DMS 273 (cell line): ENCODE measurements at regions not wholly inside any gene's neighbourhood (a gene's known extent, or its start where the extent isn't known, plus 50 kb on each side); places are given as distances from the start of the nearest gene placed in this dataset.
"Not testable (repeated sequence)": the region's sequence is repeated elsewhere in the genome, so short reads cannot be mapped to it uniquely, and the experiment has no call there.

ENCODE experiments used
- DNase-seq: peaks from one replicate; lab custom pipeline; 2025; ENCODE audit not compliant: unreplicated experiment; lab: John Stamatoyannopoulos, UW

GRCh38 chr17:13862346-13862745, 207.0 kb upstream of the COX10 start:
- no peak for DNase-seq

- DNase-seq: no peak
Measured at GRCh38 chr17:13863436-13863835, 205.9 kb upstream of the COX10 start.

- no peak for DNase-seq
Measured at GRCh38 chr17:13864521-13864920, 204.8 kb upstream of the COX10 start.

GRCh38 chr17:13865650-13866049, 203.7 kb upstream of the COX10 start:
- DNase-seq: peak; percentile 13

- DNase-seq: no peak
Measured at GRCh38 chr17:13869331-13869940, 199.9 kb upstream of the COX10 start.

GRCh38 chr17:13871261-13871660, 198.0 kb upstream of the COX10 start:
- no peak for DNase-seq

- no peak for DNase-seq
Measured at GRCh38 chr17:13874134-13874533, 195.2 kb upstream of the COX10 start.

- DNase-seq: no peak
Measured at GRCh38 chr17:13874817-13875216, 194.5 kb upstream of the COX10 start.

- no peak for DNase-seq
Measured at GRCh38 chr17:13879961-13880466, 189.3 kb upstream of the COX10 start.

- DNase-seq: no peak
Measured at GRCh38 chr17:13883659-13884058, 185.6 kb upstream of the COX10 start.

- no peak for DNase-seq
Measured at GRCh38 chr17:13884347-13884746, 185.0 kb upstream of the COX10 start.

GRCh38 chr17:13885550-13885949, 183.8 kb upstream of the COX10 start:
- no peak for DNase-seq

GRCh38 chr17:13885953-13886889, 183.1 kb upstream of the COX10 start:
- DNase-seq: peak; percentile 10

- peak; percentile 34 for DNase-seq
Measured at GRCh38 chr17:13888056-13888609, 181.2 kb upstream of the COX10 start.

GRCh38 chr17:13908971-13909370, 160.3 kb upstream of the COX10 start:
- DNase-seq: not testable (repeated sequence)

- DNase-seq: no peak
Measured at GRCh38 chr17:13909901-13910519, 159.3 kb upstream of the COX10 start.

GRCh38 chr17:13917634-13918033, 151.7 kb upstream of the COX10 start:
- DNase-seq: no peak

GRCh38 chr17:13918247-13918646, 151.1 kb upstream of the COX10 start:
- no peak for DNase-seq

GRCh38 chr17:13919818-13920217, 149.5 kb upstream of the COX10 start:
- no peak for DNase-seq

- no peak for DNase-seq
Measured at GRCh38 chr17:13920413-13920812, 148.9 kb upstream of the COX10 start.
